HG03571 (cell line): ENCODE measurements at regions not wholly inside any gene's neighbourhood (a gene's known extent, or its start where the extent isn't known, plus 50 kb on each side); places are given as distances from the start of the nearest gene placed in this dataset.

Experiments used
- ATAC-seq: cut with Tn5 transposase; IDR thresholded peaks from one replicate; pipeline ENCODE4 v1.9.1; 2021; ENCODE audit not compliant: unreplicated experiment

DNA sequence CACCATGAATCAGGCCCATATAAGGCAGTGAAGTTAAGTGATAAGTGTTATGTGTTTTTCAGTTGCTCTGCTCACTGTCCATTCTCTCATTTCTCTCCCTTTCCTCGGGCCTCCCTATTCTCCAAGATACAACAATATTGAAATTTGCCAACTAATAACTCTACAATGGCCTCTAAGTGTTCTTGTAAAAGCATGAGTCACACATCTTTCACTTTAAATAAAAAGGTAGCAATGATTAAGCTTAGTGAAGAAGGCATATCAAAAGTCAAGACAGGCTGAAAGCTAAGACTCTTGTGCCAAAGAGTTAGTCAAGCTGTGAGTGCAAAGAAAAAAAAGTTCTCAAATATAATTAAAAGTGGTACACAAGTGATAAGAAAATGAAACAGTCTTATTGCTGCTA lies 675.4 kb downstream of the OTOL1 start:
- no peak for ATAC-seq

DNA sequence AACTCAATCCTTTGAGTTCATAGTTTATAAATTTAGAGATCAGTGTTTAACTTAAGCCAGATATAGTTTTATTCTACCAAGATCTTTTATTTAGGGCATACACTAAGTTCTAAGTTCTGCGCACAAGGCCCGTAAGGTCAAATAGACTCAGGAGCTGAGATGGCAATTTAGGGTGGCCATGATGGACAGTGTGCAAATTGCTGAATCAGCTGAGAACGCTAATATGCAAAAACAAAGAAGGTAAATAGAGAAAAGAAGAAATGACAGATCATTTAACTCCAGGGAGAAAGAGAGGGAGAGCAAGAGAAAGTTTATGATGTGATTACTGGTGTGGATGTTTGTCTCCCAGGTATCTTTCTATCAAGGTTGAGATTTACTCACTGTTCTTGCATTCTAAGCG lies 678.5 kb downstream of the OTOL1 start:
- no peak for ATAC-seq

DNA sequence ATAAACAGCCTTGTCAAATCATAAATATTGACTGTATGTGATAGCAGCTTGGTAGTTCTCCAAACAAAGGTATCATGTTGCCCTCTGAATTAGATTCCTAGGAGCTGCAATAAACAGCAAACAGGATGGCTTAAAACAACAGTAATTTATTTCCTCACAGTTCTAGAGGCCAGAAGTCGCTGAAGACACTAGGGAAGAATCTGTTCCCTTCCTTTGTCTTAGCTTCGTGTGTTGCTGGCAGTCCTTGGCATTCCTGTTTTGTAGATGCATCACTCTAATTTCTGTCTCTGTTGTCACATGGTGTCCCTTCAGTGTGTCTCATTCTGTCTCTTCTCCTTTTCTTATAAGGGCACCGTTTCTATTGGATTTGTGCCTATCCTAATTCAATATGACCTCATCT lies 679.3 kb downstream of the OTOL1 start:
- no peak for ATAC-seq

DNA sequence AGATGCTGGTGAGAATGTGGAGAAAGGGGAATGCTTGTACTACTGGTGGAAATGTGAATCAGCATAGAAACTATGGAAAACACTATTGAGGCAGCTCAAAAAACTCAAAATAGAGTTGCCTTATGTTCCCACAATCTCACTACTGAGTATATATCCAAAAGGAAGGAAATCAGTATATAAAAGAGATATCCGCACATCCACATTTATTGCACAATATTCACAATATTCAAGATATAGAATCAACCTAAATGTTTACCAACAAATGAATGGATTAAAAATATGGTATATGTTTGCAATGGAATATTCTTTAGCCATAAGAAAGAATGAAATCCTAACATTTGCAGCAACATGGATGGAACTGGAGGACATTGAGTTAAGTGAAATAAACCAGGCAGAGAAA lies 686.8 kb downstream of the OTOL1 start:
- ATAC-seq = no peak

DNA sequence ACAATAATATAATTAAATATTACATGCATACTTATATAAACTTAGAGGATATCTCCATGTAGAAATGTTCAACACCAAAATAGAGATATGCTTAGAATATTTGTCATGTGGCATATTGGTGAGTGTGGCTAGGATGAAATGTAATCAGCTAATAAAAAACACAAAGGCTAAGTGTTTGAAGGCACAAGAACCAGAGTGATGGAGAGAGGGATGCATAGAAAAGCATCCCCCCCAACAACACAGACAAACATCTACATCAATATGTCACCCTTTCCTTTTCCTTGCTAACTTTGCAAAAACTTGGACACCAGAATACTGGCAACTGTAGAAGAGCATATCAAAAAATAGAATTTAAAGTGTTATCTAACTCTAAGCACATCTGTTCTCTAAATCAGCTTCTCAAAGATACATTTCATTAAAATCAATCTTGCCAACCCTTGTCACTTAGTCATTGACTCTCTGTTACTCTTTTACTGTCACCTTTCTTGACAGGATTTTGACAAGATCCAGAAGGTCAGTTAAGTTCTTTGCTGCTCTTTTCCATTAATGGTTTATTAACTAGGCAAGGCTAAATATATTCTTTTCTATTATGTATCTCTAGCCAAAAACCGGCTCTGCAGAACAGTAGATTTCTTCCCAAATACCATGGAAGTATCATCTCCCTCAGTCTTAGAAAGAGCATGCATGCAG lies 695.9 kb downstream of the OTOL1 start:
- no peak for ATAC-seq

DNA sequence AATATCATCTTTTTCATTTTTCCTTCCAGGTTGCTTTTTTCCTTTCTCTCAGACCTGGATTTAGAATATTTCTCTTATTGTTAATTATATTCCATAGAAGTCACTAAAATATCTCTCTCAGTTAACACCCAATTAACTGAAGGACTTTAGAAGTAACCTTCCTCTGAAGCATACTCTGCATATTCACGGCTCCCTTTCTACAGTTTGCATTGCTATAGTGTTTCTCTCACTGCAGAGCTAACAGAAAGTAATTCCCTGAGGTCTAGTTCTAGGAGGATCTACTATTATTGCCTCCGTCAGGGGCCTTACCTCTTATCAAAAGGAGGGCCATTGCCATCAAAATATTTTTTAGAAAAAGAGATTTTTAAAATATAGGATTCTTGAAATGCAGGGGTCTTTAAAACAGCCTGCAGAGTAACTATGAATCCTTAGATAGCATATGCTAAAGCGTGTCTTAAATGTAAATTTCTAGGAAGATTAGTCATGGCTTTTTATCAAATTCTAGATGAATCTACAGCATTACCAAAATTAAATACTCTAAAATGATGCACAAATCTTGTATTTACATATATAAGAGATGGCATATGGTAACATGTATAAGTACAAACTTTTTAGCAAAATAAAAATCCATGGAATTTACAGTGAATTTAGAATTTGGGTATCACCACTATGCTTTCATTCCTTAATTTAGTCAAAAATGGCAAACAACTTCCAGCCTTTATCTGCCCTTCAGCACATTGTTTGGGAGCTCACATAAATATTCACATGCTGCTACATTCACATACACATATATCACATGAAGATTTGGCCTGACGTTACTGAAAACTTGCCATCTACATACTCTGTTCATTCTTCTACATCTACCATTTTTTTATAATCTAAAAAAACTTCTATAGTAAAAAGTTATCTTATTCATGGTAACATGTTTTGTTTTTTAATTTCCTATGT lies 696.8 kb downstream of the OTOL1 start:
- no peak for ATAC-seq

DNA sequence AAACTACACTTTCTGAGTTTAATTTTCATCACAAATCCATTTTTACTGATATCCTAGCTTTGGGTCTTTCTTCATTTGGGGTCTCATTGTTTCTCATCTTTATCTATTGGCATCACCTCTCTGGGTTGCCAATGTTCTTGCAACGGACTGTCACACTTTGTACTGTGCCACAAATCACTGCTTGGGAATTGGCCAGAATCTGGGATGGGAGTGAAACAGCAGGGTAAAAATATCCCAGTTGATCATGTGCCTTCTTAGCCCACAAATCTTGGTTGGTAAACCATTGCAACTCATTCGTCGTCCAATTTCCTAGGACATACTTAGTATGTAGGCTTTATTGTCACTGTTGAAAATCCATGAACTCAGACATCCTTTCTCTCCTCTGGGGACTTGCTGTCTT lies 698.5 kb downstream of the OTOL1 start:
- no peak for ATAC-seq

DNA sequence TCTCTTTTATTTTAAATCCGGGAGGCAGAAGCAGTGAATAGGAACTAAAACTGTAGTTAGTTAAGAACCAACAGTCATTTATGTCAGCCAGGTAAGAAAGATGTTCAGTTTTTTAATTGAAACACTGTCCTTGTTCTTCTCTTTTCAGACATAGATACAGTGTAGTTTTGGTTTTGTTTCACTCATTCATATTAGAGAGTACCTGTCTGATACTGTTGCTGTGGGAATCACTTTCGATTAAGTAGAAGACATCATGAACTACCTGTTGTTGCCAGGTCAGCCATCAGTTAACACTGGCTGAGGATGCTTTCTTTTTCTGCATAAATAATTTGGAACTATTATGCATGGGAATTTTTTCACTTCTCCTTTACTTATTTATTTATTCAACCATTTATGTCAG lies 700.4 kb downstream of the OTOL1 start:
- no peak for ATAC-seq

DNA sequence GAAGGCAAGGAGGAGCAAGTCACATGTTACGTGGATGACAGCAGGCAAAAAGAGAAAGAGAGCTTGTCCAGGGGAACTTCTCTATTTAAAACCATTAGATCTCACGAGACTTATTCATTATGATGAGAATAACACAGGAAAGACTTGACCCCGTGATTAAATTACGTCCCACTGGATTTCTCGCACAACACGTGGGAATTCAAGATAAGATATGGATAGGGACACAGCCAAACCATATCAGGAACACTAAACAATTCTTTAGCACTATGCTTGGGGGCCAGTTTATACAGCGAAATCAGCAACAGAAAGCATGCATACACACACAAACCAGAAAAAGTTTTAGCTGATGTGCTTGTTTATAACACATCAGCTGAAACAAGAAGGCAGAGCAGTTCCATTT lies 704.2 kb downstream of the OTOL1 start:
- ATAC-seq = no peak

DNA sequence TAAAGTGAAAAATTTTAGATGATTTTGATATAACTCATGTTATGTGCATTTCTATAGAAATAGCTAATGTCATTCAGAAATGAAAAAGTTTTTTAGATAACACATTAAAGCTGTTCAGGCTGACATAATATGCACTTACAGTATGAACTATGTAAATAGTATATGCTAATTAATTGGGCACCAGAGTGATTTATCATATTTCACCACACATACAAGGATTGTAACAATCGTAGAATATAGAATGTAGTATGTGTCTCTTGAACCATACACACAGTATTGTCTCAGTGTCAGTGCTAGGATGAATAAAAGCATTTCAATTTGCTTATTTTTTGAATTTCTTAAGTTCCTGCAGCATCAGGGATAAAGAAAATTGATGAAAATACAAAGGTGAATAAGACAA lies 710.0 kb downstream of the OTOL1 start:
- no peak for ATAC-seq

DNA sequence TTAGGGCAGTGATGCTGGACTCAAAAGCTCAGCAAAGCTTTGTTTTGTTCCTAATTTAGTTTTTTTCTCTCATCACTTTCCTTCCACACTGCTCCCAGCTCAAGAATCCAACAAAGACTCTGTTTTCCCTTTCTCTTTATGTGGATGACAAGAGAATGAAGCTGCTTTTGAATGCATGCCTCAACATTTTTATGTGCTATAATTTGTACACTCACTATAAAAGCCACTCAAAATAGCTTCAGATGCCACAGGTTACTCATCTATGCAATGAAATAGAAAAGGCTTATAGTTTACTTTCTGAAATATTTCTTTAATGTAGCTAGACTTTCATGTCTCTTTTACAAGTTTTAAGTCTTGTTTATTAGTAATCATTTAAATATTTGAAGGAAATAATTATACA lies 714.9 kb downstream of the OTOL1 start:
- no peak for ATAC-seq

DNA sequence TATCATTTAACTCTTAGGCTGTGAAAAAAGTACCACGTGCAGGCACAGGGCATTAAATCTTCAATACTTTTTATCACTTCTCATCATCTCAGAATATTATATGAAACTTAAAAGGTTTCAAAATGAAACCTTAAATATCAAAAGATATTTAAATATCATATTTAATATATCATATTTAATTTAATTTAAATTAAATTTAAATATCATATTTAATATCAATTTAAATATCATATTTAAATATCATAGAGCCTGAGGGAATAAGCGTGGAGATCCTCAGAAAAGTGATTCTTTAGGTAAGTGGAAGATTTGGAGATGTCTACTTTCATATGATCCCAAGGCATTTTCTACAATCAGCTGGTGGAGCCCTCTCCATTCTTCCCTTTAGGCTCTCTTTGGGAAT lies 716.6 kb downstream of the OTOL1 start:
- ATAC-seq = no peak

DNA sequence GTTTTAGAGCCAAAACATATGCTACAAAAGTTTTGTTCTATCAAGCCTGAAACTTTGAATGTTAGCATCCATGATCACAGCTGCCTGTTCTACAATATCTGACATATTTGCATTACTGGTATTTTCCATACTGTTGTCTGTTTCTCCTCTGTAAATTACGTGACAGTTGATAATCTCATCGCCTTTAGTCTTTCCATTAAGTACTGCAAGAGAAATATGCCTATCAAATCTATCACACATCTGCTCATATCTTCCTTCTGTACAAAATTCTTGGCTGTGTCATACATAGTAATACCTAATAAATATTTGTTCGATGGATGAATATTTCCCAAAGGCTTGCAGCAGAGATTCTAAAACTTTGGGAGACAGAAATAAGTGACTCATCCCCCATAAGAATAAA lies 717.3 kb downstream of the OTOL1 start:
- ATAC-seq = no peak

DNA sequence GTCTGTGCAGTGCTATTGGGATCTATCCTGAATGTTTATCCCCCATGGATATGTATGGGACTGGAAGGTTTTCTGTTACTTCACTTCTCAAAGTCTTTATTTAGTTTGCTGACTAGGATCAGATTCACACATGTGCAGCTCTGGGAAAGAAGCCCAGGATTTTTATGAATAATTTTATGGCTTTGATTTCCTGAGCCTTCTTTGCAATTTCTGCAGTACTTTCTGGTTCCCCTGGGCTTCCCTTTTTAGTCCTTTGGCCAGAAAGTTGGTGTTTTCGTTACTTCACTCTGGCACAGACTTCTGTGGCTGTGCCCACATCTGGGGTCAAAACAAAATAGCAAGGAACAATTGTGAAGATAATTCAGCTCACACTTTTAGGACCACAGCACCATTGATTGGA lies 721.0 kb downstream of the OTOL1 start:
- ATAC-seq = no peak

DNA sequence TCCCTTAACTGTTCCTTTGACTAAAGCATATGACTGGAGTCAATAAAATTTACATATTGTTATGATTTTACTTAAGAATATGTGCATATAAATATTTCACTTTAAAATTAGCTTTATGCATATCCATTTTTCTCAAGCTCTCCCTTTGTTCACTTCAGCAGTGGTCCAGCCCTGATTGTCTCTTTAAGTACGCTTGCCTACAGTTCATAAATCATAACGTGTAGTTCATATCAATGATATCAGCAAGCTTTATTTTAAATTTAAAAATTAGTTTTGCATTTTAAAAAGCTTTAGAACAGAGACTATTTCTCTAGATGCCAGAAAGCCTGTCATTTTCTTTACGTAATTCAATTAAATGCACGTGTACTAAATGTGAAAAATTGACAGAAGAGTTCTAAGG lies 721.9 kb downstream of the OTOL1 start:
- ATAC-seq = no peak

DNA sequence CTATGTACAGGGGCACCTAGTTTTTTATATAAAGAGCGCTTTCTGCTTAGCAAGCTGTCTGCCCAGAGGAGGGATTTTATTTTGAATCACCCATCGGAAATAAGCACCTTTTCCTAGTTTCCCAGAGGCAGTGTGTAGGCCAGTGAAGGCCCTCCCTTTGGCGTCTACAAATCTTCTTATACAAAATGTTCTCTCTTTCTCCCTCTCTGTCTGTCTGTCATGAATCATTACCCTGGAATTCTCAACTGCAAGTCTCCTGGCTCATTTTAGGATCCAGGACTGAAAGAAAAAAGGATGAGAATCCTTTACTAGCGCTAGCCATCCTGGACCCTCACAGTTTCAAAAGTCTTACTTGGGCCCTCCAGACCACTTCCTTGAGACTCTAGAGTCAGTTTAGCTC lies 728.1 kb downstream of the OTOL1 start:
- no peak for ATAC-seq

DNA sequence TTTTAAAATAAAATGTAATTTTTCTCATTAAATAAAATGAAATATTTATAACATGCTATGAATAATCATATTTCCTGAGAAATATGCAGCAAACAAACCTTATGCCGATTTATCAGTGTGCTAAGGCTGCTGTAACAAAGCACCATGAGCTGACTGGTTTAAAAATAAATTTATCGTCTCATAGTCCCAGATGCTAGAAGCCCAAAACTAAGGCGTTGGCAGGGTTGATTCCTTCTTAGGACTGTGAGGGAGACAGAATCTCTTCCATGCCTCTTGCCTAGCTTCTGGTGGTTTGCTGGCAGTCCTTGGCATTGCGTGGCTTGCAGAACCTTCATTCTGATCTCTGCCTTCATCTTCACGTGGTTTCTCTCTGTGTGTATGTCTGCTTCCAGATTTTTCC lies 740.3 kb downstream of the OTOL1 start:
- ATAC-seq = no peak

DNA sequence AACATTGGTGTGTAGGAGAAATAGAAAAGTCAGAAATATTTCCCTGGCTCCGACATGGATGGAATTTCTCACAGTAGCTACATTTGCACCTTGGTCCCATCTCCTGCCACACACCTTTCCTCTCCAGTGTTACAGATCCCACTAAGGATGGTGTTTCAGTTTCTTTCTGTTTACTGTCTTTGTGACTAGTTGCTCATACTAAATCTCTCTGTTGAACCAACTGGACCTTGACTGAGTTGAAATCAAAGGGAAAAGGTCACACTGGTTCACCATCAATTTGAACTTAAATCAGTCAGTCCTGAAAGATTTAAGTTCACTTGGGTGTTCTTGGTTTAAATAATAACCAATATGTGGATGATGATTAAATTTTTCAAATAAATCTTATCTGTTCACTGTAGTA lies 754.2 kb downstream of the OTOL1 start:
- ATAC-seq = no peak

DNA sequence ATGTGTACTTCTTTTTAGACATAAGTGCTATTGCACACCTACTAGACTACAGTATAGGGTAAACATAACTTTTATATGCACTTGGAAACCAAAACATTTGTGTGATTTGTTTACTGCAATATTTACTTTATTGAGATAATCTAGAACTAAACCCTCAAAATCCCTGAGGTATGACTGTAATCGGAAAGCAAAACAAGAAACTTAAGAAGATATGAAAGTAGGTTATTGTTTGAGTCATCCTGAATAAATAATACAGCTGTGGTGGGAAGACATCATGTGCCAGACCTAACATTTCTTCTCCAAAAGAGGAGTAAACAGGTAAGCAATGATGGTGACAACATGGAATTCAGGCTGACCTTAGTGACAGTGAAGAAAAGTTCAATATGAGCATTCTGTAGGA lies 765.5 kb downstream of the OTOL1 start:
- ATAC-seq = no peak

DNA sequence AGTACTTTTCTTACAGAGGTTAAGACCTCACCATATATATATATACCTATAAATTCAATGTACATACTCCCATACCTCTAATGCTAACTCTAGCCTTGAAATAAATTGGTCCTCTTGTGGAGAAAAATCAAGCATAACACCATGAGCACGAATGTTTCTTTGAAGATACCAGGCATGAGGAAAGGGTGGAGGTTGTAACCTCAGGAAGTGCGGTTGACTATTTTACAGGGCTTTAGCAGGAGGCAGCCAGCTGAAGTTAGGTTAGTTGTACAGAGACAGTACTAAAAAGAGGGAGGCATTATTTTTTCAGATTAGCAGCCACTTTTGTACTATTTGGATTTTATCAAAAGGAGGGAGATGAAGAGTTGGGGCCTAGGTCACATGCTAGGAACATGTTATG lies 767.0 kb downstream of the OTOL1 start:
- no peak for ATAC-seq

DNA sequence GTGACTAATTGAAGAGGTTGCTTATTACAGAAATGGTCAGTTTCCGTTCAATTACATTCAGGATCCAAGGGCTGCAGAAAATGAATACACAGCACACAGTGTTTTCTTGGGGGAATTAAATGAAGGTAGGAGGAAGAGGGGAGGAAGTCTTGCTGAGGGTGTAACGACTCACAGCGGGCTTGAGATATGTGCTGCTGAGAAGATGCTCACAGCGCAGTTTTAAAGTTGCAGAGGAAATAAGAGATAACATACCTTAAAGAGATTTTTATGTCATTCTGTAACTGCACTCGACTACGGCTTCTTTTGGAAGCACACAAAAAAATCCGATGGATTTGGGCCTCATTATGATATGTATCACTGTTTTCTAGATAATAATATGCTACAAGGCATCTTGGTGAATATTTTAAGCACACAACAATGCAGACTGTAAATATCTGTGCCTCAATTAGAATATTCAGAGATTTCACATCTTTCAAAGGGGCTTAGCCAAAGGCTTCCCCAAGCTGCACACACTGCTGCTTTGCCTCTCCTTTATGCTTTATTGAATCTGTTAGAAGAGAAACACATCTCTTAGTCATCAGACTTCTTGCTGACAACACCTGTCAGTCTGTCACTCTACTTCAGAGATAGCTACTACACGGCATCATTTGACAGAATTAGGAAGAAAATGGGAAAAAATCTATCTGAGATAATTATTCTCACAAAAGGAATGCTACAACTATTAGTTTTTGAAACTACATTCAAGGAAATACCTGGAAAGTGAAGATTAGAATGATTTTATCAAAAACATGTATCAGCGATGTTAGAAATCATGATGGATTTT lies 773.2 kb downstream of the OTOL1 start:
- ATAC-seq = no peak

DNA sequence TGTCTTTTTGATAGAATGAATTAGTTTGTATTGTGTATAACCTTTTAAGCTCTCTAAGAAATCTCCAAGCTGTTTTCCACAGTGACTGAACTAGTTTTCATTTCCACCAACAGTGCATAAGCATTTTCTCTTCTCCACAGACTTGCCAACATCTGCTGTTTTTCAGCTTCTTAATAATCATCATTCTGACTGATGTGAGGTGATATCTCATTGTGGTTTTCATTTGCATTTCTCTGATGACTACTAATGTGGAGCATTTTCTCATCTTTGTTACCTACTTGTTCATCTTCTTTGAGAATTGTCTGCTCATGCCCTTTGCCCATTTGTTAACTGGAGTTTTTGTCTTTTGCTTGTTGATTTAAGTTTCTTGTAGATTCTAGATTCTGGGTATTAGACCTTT lies 777.5 kb downstream of the OTOL1 start:
- no peak for ATAC-seq
